Mesendoderm (in vitro differentiated cells): ENCODE measurements at regions not wholly inside any gene's neighbourhood (a gene's known extent, or its start where the extent isn't known, plus 50 kb on each side); places are given as distances from the start of the nearest gene placed in this dataset.

Source experiments
- DNase-seq: peaks from one replicate; pipeline ENCODE4 v3.0.0; 2013
- H2AK5ac ChIP-seq: 2 replicates; pipeline ENCODE4 v1.6.1; 2013; ENCODE audit warnings: low read length, inconsistent platforms
- H2BK120ac ChIP-seq: 2 replicates; pipeline ENCODE4 v1.6.1; 2013; ENCODE audit warnings: low read depth, mild to moderate bottlenecking, low read length, moderate library complexity, mixed read lengths
- H2BK15ac ChIP-seq: replicated peaks from 2 replicates; pipeline ENCODE4 v1.6.1; 2013; ENCODE audit warnings: low read depth, mild to moderate bottlenecking, moderate library complexity
- H2BK5ac ChIP-seq: 2 replicates; pipeline ENCODE4 v1.6.1; 2013; ENCODE audit warnings: low read length, inconsistent platforms
- H3K18ac ChIP-seq: 2 replicates; pipeline ENCODE4 v1.6.1; 2013; ENCODE audit warnings: mild to moderate bottlenecking, low read length, mixed read lengths
- H3K23ac ChIP-seq: one replicate; pipeline ENCODE4 v1.6.1; 2013; ENCODE audit warnings: low read length
- H3K27ac ChIP-seq: 2 replicates; pipeline ENCODE4 v1.5.1; 2013; ENCODE audit warnings: low read depth, mild to moderate bottlenecking, inconsistent platforms, low read length, moderate library complexity
- H3K27me3 ChIP-seq: 2 replicates; pipeline ENCODE4 v1.6.1; 2013; ENCODE audit warnings: low read length, control low read depth, mild to moderate bottlenecking, inconsistent platforms; ENCODE audit not compliant: insufficient read depth, poor library complexity
- H3K36me3 ChIP-seq: 2 replicates; pipeline ENCODE4 v1.6.1; 2013; ENCODE audit warnings: low read length, inconsistent platforms; ENCODE audit not compliant: control insufficient read depth, insufficient read depth
- H3K4ac ChIP-seq: one replicate; pipeline ENCODE4 v1.6.1; 2013; ENCODE audit warnings: low read depth, mild to moderate bottlenecking, low read length, moderate library complexity
- H3K4me1 ChIP-seq: 2 replicates; pipeline ENCODE4 v1.6.1; 2013; ENCODE audit warnings: low read depth, low read length, inconsistent platforms; ENCODE audit not compliant: control insufficient read depth
- H3K4me2 ChIP-seq: 2 replicates; pipeline ENCODE4 v1.6.1; 2013; ENCODE audit warnings: low read length
- H3K4me3 ChIP-seq: 2 replicates; pipeline ENCODE4 v1.5.1; 2013; ENCODE audit warnings: mild to moderate bottlenecking, low read length
- H3K56ac ChIP-seq: one replicate; pipeline ENCODE4 v1.6.1; 2013; ENCODE audit warnings: low read length
- H3K79me1 ChIP-seq: 2 replicates; pipeline ENCODE4 v1.6.1; 2013; ENCODE audit warnings: low read length, inconsistent platforms
- H3K79me2 ChIP-seq: 2 replicates; pipeline ENCODE4 v1.6.1; 2013; ENCODE audit warnings: mild to moderate bottlenecking, low read length; ENCODE audit not compliant: control insufficient read depth, insufficient read depth
- H3K9ac ChIP-seq: 2 replicates; pipeline ENCODE4 v1.6.1; 2013; ENCODE audit warnings: low read length, inconsistent platforms
- H4K5ac ChIP-seq: one replicate; pipeline ENCODE4 v1.6.1; 2013; ENCODE audit warnings: low read length
- H4K8ac ChIP-seq: one replicate; pipeline ENCODE4 v1.6.1; 2013; ENCODE audit warnings: low read depth, mild to moderate bottlenecking, control low read depth, low read length, moderate library complexity
- WGBS: extraction: QIAGEN DNeasy Blood & Tissue Kit; methylation state at CpG from one replicate; pipeline ENCODE4 v1.1.7; 2013; ENCODE audit warnings: low lambda C conversion rate, missing lambda C conversion rate; ENCODE audit not compliant: insufficient coverage; ENCODE audit errors: extremely low coverage; 5-methylcytosine and 5-hydroxymethylcytosine counted together

- Histone ChIP-seq H3K56ac (no peak overlapping the region), H3K27ac (no peak overlapping the region), H3K9ac (no peak overlapping the region), H3K4me1 (no peaks in the 10 kb centered on the region), H3K79me2 (no peaks in the 10 kb centered on the region), H2BK15ac (no peak overlapping the region), H3K4me2 (no peak overlapping the region), H3K23ac (no peak overlapping the region), H3K4me3 (no peak overlapping the region), H3K4ac (no peak overlapping the region), H2BK120ac (no peak overlapping the region), H3K18ac (no peak overlapping the region), H4K8ac (no peak overlapping the region), H2AK5ac (no peak overlapping the region), H3K27me3 (no peaks in the 10 kb centered on the region), H4K5ac (no peak overlapping the region), H2BK5ac (no peak overlapping the region), H3K36me3 (no peaks in the 10 kb centered on the region), H3K79me1 (no peaks in the 10 kb centered on the region)
- WGBS = no CpG with 5 or more reads among the region's 3 CpGs
- DNase-seq = peak; percentile 10
Observed at GRCh38 chr22:34236527-34236926, 316.3 kb upstream of the LARGE1 start.

DNA sequence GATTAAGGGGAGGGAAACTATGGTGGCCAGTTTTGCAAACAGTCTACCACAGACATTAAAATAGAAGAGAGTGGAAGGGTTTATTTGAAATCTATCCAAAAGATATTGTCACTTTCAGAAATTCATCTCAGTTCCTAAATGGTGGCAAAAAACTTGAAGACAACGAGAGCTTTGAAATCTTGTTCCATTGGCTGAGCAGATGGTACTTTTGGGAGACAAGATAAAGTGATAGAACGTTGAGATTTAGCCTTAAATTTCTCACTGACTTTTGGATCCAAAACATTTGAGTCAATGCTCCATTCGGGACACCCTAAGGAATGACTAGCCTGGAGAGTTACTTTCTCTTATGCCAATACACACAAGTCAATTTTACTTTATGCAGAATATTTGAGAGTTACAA, 319.1 kb upstream of the LARGE1 start:
- Histone ChIP-seq H3K9ac (no peak overlapping the region), H2AK5ac (no peak overlapping the region), H4K5ac (no peak overlapping the region), H3K4ac (no peak overlapping the region), H3K79me2 (no peaks in the 10 kb centered on the region), H3K23ac (no peak overlapping the region), H2BK15ac (no peak overlapping the region), H3K79me1 (no peaks in the 10 kb centered on the region), H2BK5ac (no peak overlapping the region), H3K4me2 (no peak overlapping the region), H3K27me3 (no peaks in the 10 kb centered on the region), H3K56ac (no peak overlapping the region), H2BK120ac (no peak overlapping the region), H3K18ac (no peak overlapping the region), H3K4me3 (no peak overlapping the region), H3K27ac (no peak overlapping the region), H3K36me3 (no peaks in the 10 kb centered on the region), H3K4me1 (no peaks in the 10 kb centered on the region), H4K8ac (no peak overlapping the region)
- no peak for DNase-seq
- no CpG with 5 or more reads among the region's 3 CpGs for WGBS

DNA sequence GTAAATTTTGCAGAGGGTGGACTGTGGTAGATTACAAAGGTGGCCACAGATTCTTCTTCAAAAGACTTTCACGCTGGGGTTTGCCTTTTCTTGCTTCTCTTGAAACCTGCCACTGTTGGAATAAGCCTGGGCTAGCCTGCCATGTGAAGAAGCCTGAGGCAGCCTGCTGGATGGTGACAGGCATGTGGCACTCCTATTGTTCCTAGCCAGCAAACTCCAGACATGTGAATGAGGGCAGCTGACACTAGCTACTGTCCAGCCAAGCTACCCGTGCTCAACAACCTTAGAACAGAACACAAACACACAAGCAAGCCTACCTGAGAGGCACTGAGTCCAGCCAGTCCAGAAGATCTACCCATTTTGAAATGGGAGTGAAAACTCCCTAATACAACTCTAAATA, 322.7 kb upstream of the LARGE1 start:
- Histone ChIP-seq H3K4ac (no peak overlapping the region), H4K8ac (no peak overlapping the region), H3K23ac (no peak overlapping the region), H3K36me3 (no peaks in the 10 kb centered on the region), H3K79me1 (no peaks in the 10 kb centered on the region), H3K4me2 (no peak overlapping the region), H3K56ac (no peak overlapping the region), H2BK15ac (no peak overlapping the region), H3K4me3 (no peak overlapping the region), H3K4me1 (no peaks in the 10 kb centered on the region), H3K27ac (no peak overlapping the region), H2BK5ac (no peak overlapping the region), H3K79me2 (no peaks in the 10 kb centered on the region), H3K27me3 (no peaks in the 10 kb centered on the region), H4K5ac (no peak overlapping the region), H2BK120ac (no peak overlapping the region), H3K18ac (no peak overlapping the region), H3K9ac (no peak overlapping the region), H2AK5ac (no peak overlapping the region)
- peak; percentile 1 for DNase-seq
- WGBS = no CpG with 5 or more reads among the region's 2 CpGs

- Histone ChIP-seq H3K56ac (no peak overlapping the region), H3K79me2 (no peaks in the 10 kb centered on the region), H3K27ac (no peak overlapping the region), H3K79me1 (no peaks in the 10 kb centered on the region), H3K4ac (no peak overlapping the region), H3K4me1 (no peaks in the 10 kb centered on the region), H2BK5ac (no peak overlapping the region), H3K9ac (no peak overlapping the region), H2BK15ac (no peak overlapping the region), H2BK120ac (no peak overlapping the region), H2AK5ac (no peak overlapping the region), H4K8ac (no peak overlapping the region), H3K4me3 (no peak overlapping the region), H3K27me3 (no peaks in the 10 kb centered on the region), H3K36me3 (no peaks in the 10 kb centered on the region), H3K4me2 (no peak overlapping the region), H4K5ac (no peak overlapping the region), H3K18ac (no peak overlapping the region), H3K23ac (no peak overlapping the region)
- DNase-seq = no peak
- no CpG with 5 or more reads among the region's 1 CpG for WGBS
Observed at GRCh38 chr22:34255042-34255441, 334.8 kb upstream of the LARGE1 start.

- no peaks in the 10 kb centered on the region for H3K79me2 ChIP-seq
- peak; percentile 88 for DNase-seq
- no peak overlapping the region for H3K9ac ChIP-seq
- H2BK5ac ChIP-seq = no peak overlapping the region
- no peaks in the 10 kb centered on the region for H3K4me1 ChIP-seq
- H2AK5ac ChIP-seq = no peak overlapping the region
- no peak overlapping the region for H3K18ac ChIP-seq
- no peak overlapping the region for H2BK120ac ChIP-seq
- H3K36me3 ChIP-seq = no peaks in the 10 kb centered on the region
- H3K79me1 ChIP-seq = no peaks in the 10 kb centered on the region
- no peak overlapping the region for H3K27ac ChIP-seq
- no peak overlapping the region for H3K56ac ChIP-seq
- no peak overlapping the region for H4K5ac ChIP-seq
- no peak overlapping the region for H3K4ac ChIP-seq
- no peak overlapping the region for H4K8ac ChIP-seq
- H3K23ac ChIP-seq = no peak overlapping the region
- H2BK15ac ChIP-seq = no peak overlapping the region
- H3K27me3 ChIP-seq = no peaks in the 10 kb centered on the region
- H3K4me3 ChIP-seq = no peak overlapping the region
- H3K4me2 ChIP-seq = no peak overlapping the region
- no CpG with 5 or more reads among the region's 1 CpG for WGBS
Observed at GRCh38 chr22:34278121-34278520, 357.8 kb upstream of the LARGE1 start.

GRCh38 chr22:34281738-34282137, 361.5 kb upstream of the LARGE1 start:
- H3K23ac ChIP-seq = no peak overlapping the region
- no CpG with 5 or more reads among the region's 3 CpGs for WGBS

More at GRCh38 chr22:34281738-34282137, 361.5 kb upstream of the LARGE1 start:
- Histone ChIP-seq H2BK120ac (no peak overlapping the region), H3K27me3 (no peaks in the 10 kb centered on the region), H3K79me2 (no peaks in the 10 kb centered on the region), H3K27ac (no peak overlapping the region), H3K4ac (no peak overlapping the region), H3K4me3 (no peak overlapping the region), H4K5ac (no peak overlapping the region), H4K8ac (no peak overlapping the region), H3K4me1 (no peaks in the 10 kb centered on the region), H2BK15ac (no peak overlapping the region), H3K36me3 (no peaks in the 10 kb centered on the region), H3K18ac (no peak overlapping the region), H2AK5ac (no peak overlapping the region), H3K56ac (no peak overlapping the region), H2BK5ac (no peak overlapping the region), H3K4me2 (no peak overlapping the region), H3K79me1 (no peaks in the 10 kb centered on the region), H3K9ac (no peak overlapping the region)
- no peak for DNase-seq
